T47D (cell line): ENCODE measurements at regions not wholly inside any gene's neighbourhood (a gene's known extent, or its start where the extent isn't known, plus 50 kb on each side); places are given as distances from the start of the nearest gene placed in this dataset.

Experiments used
- DNase-seq, 2 experiments: peaks; one replicate each; pipeline versions ENCODE4 v3.0.0 to v3.0.0-alpha.2; 2011 to 2012; ENCODE audit warnings: low read depth in 1 of 2, low spot score in 1 of 2
- JUND ChIP-seq: IDR thresholded peaks from 2 replicates; pipeline ENCODE4 v1.6.1; 2012; ENCODE audit warnings: low read depth
- in situ Hi-C: cut with HindIII; loops from 2 replicates; pipeline ENCODE4 v1.10.0; 2016; ENCODE audit warnings: low sequenced_read_pairs, low pct_unique_long_range_greater_than_20kb

DNA sequence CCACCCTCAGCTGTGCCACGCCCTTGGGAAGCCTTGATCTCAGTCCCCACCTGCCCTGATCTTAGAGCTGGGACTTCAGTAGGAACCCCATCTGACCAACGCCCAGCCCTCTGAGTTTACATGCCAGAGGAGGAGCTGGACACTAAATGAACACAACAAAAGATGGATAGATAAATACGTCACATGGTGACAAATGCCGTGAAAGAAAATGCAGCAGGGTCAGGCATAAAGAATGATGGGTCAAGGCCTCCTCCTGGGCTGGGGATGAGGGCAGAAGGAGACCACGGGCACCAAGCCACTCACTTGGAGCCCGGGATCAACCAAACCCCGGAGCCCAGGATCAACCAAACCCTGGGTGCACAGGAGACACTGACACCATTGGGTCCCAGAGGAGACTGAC, 354.9 kb downstream of the C16orf95 start:
- no peak for DNase-seq
- in situ Hi-C loops = no loop called here
- no peak for TF ChIP-seq JUND

DNA sequence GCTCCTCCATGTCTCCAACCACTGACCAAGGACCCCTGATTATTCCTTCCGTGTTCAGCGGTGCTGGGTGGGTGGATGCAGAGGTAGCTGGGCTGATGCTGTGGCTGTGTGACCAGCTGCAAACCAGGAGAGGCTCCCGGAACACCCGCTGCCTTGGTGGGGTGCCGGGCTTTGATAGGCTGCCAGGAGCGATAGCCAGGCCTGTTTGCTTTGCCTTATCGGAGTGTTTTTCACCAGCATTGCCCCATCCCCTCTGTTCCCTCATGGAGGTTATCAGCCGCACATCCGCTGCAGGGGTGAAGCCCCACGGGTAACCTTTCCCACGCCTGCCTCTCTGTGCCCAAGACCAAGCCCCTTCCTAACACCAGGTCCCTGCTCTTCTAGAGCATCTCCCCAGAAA, 354.3 kb downstream of the C16orf95 start:
- in situ Hi-C loops = no loop called here
- DNase-seq = no peak
- TF ChIP-seq JUND = no peak

DNA sequence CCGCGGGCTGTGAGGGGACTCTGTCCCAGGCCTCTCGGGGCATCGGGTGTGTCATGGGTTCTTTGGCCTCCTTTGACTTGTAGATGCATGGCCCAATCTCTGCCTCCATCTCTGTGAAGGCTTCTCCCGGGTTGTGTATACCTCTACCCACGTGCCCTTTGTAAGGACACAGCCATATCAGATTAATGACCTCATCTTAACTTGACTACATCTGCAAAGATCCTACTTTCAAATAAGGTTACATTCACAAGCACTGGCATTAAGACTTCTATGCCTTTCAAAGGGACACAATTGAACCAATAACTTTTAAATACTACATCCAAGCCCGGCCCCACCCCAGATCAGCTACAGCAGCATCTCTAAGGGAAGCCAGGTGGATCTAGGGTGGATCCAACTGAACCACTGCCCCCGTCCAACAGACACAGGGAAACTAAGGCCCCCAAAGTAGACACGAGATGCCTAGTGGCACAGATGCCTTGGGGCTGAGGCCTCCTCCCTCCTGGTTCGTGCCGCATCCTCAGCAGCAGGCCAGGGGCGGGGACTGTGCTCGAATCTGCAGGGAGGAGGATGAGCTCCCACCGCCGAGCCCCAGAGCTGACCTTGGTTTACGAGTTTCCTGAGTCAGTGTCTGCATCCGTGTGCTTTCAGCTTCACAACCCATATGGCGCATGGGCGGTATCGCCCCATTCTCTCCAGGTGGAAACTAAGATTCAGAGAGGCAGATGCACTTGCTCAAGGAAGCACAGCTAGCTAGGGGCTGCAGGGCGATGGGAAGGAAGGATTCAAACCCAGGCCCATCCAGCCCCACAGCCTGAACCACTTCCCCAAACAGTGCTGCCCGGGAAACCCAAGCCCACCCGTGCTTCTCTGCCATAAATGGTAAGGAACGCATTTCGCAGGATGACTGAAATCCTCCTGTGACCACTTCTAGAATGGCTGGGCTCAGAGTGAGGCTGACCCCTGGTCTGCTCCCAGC, 353.3 kb downstream of the C16orf95 start:
- in situ Hi-C loops = no loop called here
- no peak for TF ChIP-seq JUND
- no peak for DNase-seq

- DNase-seq = no peak
- no peak for TF ChIP-seq JUND
- in situ Hi-C loops = no loop called here
Observed at GRCh38 chr16:86964796-86965241, 352.4 kb downstream of the C16orf95 start.

DNA sequence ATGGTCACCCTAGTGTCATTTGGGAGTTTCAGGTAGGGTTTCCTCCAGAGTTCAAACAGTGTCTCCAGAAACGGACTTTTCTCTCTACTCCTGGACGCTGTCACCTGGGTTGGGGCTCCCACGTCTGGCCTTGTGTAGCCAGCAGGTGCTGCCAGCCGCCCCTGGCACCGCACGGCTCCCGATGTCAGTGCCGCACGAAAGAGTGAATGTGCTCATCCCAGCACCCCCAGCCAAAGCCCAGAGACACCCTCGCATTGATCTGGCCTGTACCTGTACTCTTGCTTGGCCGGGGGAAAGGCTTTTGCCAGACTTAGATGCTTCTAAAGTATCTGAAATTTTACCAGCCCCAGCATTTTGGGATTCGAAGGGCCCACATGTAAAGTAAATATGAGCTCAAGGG, 351.9 kb downstream of the C16orf95 start:
- DNase-seq = no peak
- TF ChIP-seq JUND = no peak
- in situ Hi-C loops = no loop called here

- in situ Hi-C loops = no loop called here
- DNase-seq = no peak
- no peak for TF ChIP-seq JUND
Observed at GRCh38 chr16:86965840-86966550, 351.2 kb downstream of the C16orf95 start.

GRCh38 chr16:86966777-86967176, 350.4 kb downstream of the C16orf95 start:
- in situ Hi-C loops = no loop called here
- TF ChIP-seq JUND = no peak

DNA sequence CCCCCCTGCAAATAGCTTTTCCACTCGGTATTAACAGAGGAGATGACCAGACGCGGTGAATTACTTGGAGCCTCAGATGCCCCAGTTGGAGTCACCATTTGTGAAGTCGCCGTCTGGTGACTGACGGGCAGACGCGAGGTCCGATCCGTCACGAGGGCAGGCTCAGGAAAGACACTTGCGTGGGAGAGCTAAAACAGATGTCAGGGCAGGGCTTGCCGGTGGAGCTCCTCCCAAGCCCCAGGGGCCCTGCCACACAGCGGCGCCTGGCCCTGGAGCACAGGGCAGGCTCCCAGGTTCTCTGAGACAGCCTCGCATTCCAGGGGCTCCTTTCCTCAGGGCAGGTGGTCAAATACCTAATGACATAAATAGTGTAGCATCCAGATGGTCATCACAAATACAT, 348.3 kb downstream of the C16orf95 start:
- in situ Hi-C loops = no loop called here
- no peak for TF ChIP-seq JUND
- no peak for DNase-seq

More at GRCh38 chr16:86966777-86967176, 350.4 kb downstream of the C16orf95 start:
- DNase-seq = no peak

- in situ Hi-C loops = no loop called here
- no peak for DNase-seq
- no peak for TF ChIP-seq JUND
Observed at GRCh38 chr16:86969716-86970115, 347.5 kb downstream of the C16orf95 start.

DNA sequence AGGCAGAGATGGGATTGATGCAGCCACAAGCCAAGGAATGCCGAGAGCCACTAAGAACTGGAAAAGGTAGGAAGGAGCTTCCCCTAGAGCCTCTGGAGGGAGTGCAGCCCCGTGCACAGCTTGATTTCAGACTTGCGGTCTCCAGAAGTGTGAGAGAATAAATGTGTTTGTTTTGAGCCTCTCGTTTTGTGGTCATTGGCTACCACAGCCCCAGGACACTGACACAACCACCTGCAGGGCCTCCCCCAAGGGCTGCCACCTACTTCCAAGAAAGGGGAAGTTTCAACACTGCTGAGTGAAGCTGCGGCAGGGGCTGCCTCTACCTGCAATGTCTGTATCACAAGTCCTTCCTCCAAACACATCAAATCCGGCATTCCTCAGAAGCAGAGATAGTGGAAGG, 346.9 kb downstream of the C16orf95 start:
- in situ Hi-C loops = no loop called here
- TF ChIP-seq JUND = no peak
- DNase-seq = no peak

DNA sequence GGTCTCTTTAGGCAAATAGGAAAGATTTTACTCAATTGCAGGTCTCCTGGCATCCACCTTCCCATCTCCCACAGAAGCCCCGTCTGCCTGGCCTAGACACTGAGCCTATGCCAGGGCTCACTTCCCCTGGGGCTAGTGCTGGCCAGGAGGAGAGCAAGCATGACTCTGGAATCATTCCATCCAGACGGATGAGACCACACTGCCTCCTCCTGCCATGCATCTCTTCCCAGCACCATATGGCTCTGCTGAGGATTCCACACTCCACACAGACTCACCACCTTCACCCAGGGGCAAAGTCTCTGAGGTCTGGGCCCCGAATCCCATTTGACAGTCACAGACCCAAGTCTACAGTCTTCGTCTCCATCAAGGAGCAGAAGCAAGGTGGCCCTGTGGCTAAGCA, 346.5 kb downstream of the C16orf95 start:
- no peak for DNase-seq
- in situ Hi-C loops = no loop called here
- no peak for TF ChIP-seq JUND

- DNase-seq = no peak
- no peak for TF ChIP-seq JUND
- in situ Hi-C loops = no loop called here
Observed at GRCh38 chr16:86971251-86971650, 345.9 kb downstream of the C16orf95 start.

- in situ Hi-C loops = no loop called here
- no peak for DNase-seq
- no peak for TF ChIP-seq JUND
Observed at GRCh38 chr16:86974120-86974519, 343.1 kb downstream of the C16orf95 start.
